NOMO-1 (cell line): ENCODE measurements at regions not wholly inside any gene's neighbourhood (a gene's known extent, or its start where the extent isn't known, plus 50 kb on each side); places are given as distances from the start of the nearest gene placed in this dataset.

ENCODE experiments used
- DNase-seq, 2 experiments: peaks; one replicate each; lab custom pipeline; 2025; ENCODE audit not compliant: unreplicated experiment in 2 of 2; lab: John Stamatoyannopoulos, UW

DNA sequence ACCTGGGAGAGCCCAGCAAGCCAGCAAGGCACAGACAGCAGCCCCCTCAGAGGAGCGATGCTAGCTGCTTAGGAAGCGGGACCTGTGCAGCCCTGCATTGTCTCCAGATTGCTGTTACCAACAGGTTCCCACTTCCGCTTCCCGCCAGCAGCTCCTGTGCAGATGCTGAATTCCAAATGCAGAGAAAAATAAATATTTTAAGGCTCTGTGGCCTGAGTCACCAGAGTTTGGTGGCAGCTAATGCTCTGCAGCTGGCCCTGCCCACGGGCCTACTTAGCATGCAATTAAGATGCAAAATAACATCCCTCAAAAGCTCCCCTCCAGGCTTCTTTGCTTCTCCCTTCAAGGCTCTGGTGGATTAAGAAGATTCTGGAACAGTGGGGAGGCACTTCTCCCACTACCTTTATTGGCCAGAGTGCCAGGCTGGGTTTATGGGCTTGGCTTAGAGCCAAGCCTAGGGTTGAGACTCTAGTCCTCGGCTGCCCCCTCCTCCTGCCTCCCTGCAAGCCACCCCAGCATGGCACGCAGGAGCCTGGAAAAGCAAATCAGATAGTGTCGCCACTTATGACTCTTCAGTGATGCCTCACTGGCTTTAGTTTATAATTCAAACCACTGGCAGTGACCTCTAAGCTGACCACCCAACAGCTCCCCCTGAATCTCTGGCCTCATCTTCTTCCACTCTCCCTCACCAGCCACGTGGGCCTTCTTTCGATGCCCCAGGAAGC lies 207.1 kb upstream of the ZC3H12A start:
- DNase-seq = no peak

GRCh38 chr1:37270639-37271038 lies 203.7 kb upstream of the ZC3H12A start:
- no peak for DNase-seq

GRCh38 chr1:37272626-37273025 lies 201.8 kb upstream of the ZC3H12A start:
- DNase-seq = no peak

DNA sequence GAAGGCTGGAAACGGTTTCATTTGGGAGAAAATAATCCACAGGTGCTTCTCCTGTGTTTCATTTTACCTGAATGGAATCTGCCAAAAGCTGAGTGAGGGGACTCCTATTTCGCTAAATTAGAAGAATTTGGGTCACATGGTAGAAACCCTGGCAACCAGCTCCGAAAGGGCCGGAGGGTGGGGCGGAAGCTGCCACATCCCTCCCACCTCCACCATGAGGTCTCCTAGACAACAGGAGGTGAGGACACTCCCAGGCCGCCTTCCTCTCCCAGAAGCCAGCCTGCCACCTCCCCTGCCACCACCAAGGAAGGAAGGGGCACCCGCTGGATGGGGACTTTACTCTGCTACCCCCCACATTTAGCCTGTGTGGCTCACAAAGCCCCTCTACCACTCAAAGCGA lies 199.9 kb upstream of the ZC3H12A start:
- DNase-seq = no peak

GRCh38 chr1:37274938-37275631 lies 199.3 kb upstream of the ZC3H12A start:
- no peak for DNase-seq

GRCh38 chr1:37277366-37277765 lies 197.0 kb upstream of the ZC3H12A start:
- DNase-seq = no peak

DNA sequence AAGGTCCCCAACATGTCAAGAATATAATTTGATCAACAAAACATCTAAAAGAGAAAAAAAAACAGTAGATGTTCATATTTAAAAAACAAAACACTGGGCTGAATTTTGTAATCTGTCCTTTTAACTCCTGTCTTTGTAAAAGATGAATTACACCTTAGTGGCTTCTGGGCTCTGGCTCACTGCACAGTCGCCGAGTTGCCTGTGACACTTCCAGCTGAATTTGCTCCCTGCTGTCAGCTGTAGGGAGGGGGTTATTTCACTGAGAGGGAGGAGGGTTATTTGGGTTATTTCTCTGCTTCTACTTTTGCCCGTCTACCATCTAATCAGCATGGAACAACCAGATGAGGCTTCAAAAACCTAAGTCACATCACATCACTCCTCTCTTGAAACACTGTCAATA lies 193.0 kb upstream of the ZC3H12A start:
- DNase-seq = no peak

DNA sequence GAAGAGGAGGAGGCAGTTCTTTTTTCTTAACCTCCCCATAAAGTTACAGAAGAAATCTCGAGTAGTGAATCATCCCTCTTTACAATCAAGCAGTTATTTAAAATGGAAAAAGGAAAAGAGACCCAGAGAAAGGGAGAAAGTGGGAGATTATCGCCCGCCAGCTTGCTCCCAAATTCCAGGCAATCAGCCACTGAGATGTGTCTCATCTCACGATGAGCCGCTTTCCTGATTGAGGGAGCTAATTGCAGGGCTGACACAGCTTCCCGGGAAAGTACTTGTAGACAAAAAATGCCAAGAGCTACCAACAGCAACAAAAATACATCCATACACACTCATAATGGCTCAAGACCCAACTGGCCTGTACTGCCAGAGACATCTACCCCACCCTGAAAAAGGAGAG lies 191.6 kb upstream of the ZC3H12A start:
- no peak for DNase-seq

DNA sequence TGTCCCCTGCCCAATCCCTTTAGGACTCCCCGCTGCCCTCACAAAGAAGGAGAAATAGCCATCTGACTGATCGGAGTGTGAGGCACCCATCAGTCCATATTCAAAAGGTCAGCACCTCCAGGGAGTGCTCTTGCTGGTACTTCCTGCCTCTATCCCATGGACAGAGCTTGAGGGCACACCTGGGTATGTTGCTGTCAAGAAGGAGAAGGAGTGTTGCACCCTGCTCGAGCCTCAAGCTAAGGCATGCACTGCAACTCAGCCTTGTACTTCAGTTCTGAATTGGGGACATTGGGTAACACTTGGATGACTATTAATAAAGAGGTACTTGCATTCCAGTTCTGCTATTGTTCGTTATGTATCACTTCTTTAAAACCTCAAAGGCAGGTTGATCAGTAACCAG lies 190.3 kb upstream of the ZC3H12A start:
- DNase-seq = no peak

GRCh38 chr1:37286881-37287280 lies 187.5 kb upstream of the ZC3H12A start:
- DNase-seq = no peak

DNA sequence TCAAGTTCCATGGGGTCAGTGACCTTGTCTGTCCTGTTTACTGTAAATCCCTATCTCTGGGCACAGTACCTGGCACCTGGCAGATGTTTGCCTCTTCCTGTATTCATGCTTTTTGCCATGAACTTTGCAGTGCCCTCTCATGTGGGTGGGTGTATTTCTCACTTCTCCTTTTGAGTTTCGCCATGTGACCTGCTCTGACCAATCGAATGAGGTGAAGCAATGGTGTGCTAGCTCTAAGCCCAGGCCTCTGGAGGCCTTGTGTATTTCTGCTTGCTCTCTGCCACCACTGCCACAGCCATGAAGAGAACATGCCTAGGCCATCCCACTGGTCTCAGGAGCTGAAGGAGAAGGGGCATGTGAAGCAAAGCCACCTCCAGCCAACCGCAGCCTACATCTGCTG lies 185.5 kb upstream of the ZC3H12A start:
- DNase-seq = peak; percentile 72 to 86

DNA sequence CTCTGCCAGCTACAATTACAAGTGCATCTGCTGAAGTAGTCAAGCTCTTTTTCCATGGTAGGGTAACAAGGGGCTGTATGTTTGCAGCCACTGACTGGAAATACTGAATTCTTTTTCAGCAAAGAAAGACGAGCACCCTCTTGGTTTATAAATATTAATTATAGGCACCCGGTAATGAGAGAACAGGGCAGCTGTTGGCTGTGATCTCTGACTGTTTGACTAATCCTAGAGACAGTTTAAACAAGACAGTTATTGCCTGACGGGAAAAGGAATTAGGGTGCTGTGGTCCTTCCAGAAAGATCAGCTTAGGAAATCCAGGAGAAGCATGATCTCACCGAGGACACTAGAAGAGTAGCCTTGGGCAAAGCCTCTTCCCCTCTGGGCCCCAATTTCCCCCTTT lies 183.7 kb upstream of the ZC3H12A start:
- DNase-seq = no peak

GRCh38 chr1:37292789-37293188 lies 181.6 kb upstream of the ZC3H12A start:
- no peak for DNase-seq

DNA sequence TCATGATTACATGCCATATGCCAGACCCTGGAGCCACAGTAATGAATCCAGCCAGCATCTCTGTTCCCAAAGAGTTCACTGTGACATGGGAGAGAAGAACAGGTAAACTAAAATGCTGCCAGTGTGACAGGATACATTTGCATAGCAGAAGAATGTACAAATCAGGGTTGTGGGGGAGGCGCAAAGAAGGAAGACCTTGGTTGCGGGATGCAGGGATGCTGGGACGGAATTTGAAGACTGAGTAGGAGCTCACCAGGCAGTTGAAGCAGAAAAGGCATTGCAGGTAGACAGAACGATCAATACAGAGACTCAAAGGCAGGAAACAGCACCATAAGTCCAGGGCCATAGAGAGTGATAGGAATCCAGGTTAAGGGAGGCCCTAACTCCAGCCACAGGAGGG lies 180.3 kb upstream of the ZC3H12A start:
- no peak for DNase-seq

- DNase-seq = no peak
Measured at GRCh38 chr1:37294529-37294928, 179.9 kb upstream of the ZC3H12A start.

- no peak for DNase-seq
Measured at GRCh38 chr1:37298769-37299168, 175.6 kb upstream of the ZC3H12A start.

- DNase-seq = no peak
Measured at GRCh38 chr1:37299216-37299615, 175.2 kb upstream of the ZC3H12A start.

GRCh38 chr1:37303884-37304574 lies 170.4 kb upstream of the ZC3H12A start:
- no peak for DNase-seq

DNA sequence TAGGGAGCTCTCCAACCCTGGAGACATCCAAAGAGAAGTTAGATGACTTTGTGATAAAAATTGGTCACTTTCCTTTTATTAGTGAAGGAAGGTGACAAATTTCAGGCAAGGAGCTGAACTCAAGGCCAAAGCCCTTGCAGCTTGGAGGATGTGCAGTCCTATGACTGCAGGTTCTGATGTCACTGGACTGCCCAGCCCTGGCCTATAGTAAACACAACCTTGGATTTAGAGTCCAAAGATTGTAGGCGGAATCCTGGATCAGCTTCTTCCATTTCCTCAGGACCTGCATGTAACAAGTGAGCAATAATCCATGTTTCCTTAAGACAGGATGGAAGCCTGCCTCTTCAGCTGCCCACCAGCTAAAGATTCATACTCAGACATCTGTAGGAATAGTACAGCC lies 169.3 kb upstream of the ZC3H12A start:
- DNase-seq = no peak

GRCh38 chr1:37305841-37306240 lies 168.5 kb upstream of the ZC3H12A start:
- DNase-seq = no peak

DNA sequence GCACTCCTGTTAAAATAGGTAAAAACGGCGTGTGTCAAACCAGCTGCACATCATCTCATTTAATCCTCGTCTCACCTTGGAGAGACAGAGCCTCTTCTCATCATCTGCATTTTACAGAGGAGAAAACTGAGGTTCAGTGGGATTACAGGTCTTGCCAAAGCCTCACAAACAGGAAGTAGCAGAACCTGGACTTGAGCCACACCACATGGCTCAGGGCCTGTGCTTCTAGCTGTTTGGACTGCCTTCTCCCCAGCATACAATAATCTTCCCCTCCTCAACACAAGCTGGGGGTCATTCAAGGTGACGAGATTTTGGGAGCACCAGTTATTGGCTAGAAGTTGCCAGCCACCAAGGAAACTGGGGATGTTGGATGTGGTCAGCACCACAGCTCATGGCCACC lies 167.9 kb upstream of the ZC3H12A start:
- DNase-seq = no peak

DNA sequence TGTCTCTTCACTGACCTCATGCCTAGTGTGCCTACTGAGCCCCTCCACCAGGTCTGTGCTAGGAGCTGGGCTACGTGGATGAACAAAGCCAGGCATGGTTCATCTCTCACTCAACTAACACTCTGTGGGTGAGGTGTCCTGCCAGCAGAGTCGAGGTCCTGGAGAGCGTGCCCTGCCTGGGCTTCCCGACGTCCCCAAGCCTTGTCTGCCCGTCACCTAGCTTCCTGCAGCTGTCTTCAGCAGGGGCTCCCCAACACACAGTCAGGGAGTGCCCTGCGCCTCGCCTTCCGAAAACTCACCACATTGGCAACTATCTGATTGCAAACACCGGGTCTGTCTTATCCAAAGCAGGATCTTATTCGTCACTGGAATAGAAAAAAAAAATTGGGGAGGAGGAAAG lies 167.5 kb upstream of the ZC3H12A start:
- DNase-seq = no peak
